Astrocyte of the hippocampus (primary cell): ENCODE measurements at regions not wholly inside any gene's neighbourhood (a gene's known extent, or its start where the extent isn't known, plus 50 kb on each side); places are given as distances from the start of the nearest gene placed in this dataset.
"Not testable (repeated sequence)": the region's sequence is repeated elsewhere in the genome, so short reads cannot be mapped to it uniquely, and the experiment has no call there.

ENCODE experiments used
- DNase-seq: peaks from one replicate; pipeline ENCODE4 v3.0.0; 2011; ENCODE audit warnings: low read depth, low spot score

DNA sequence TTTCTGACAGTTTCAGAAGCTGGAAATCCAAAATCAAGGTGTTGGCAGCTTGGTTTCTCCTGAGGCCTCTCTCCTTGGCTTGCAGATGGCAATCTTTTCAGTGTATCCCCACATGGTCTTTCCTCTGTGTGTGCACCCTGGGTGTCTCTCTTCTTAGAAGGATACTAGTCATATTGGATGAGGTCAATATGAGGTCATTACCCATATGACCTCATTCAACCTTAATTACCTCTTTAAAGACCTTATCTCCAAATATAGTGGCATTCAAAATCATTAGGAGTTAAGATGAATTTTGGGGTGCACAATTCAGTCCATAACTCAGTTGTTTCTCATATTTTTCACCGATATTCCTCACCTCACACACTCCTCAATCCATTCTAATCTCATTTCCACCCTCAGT, 92.4 kb upstream of the TGM3 start:
- DNase-seq = no peak

DNA sequence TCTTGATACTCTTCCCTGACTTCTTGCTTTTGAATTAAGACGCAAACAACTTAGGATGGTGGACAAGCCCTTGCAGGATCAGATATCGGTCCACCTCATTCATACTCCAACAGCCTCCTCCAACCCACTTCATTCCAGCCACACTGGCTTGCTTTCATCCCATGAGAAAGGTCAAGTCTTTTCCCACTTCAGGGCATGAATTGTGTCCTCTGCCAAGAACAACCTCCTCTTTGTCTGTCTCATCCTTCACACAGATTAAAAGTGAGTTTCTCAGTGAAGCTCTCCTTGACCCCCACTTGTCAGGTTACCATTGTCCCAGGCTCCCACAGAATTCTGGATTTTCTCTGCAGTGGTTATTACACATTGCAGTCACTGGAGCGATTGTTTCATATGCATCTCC, 91.8 kb upstream of the TGM3 start:
- no peak for DNase-seq

DNA sequence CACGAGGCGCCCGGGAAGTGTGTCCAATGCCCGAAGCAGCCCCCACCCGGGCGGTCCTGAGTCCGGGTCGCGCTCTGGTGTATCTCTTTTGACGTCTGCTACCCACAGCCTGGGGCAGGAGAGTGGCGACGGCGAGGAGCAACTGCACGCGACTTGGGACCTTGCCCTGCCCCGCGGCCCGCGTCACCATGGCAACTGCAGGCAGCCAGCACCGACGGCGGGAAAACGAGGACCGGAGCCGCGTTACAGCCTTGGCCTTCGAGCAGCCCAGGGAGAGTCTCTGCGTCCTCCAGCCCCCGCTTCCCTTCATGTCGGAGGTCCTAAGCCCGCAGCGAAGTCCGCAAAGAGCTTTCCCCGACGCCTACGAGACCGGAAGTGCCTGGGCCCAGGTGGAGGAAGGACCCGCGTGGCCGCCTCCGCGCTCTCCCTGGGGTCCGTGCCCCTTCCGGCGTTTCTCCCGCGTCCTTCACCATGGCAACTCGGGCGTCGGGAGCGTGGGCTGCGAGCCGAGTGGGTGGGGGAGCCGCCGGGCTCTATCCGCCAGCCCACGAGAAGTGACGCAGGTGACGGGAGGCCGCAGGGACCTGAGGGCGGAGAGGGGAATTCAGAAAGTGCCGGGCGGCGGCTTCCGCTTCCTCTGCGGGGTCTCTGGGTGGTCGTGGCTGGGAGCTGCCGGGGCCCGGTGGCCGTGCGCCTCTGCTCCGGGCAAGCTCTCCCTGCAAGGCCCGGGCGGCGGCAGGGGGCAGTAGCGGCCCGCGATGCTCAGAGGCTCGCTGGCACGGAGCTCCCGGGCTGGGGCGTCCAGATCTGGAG, 88.6 kb upstream of the TGM3 start:
- peak; percentile 88 for DNase-seq

DNA sequence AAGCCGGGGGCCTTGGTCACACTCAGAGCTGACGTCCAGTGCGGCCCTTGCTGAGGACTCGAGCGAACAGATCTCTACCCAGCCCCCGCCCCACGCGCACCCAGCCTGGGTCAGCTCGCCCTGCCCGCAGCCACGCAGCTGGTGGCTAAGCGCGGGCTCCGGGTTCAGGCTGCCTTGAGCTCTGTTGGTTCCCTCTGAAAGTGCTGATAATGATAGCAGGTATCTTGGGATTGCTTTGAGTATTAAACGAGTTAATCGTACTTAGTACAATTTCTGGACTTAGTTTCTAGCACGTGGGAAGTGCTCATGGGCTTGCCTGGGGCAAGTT, 88.1 kb upstream of the TGM3 start:
- no peak for DNase-seq

DNA sequence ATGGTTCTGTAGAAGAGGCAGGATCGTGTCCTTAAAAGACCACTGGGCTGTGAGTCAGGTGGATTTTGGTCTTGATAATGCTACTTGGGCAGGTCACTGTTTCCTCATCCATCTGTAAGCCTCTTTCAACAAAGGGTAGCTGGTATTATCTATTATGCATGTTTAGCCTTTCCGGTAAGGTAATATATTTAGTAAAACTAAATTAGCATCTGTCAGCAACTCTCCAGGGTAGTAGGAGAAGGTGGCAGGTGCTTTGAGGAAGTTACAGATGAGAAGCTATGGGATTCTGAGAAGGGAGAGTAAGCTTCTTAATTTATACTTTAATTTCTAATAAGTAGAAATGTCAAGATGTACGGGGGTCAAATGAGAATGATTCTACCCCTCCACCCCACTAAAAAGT, 86.9 kb upstream of the TGM3 start:
- no peak for DNase-seq

DNA sequence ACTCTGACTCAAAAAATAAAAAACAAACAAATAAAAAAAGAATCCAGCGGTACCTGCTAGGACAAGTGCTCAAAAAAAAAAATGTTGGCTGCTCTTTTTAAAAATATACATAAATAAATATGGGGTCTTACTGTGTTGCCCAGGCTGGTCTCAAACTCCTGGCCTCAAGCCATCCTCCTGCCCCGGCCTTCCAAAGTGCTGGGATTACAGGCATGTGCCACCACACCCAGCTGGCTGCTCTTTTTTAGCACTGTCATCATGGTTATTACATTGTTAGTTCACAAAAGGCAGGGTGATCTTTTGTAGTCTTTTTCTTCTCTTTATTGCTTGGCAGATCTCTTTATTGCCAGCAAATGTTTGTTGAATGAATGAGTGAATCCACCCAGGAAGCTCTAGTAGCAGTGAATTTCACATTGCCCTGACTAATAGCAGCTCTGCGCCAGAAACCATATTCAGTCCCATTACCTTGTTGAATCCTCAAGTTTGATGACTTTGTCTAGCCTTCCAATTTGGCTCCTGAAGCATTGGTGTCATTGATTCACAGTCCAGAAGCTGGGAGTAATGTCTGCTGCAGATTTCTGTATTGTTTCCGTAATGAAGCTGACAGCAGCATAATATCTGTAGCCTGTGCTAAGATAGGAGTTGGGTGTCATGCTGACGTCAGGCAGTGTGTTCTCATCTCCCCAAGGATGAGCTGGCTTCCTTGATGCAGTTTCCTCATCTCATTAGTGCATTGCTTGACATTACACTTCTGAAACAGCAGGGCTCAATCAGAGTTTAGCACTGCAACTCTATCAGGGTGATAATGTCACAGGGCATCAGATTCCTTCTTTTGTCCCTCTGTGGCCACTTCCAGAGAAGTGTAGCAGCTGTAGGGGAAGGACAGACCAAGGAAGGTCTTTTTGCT, 84.9 kb upstream of the TGM3 start:
- no peak for DNase-seq

DNA sequence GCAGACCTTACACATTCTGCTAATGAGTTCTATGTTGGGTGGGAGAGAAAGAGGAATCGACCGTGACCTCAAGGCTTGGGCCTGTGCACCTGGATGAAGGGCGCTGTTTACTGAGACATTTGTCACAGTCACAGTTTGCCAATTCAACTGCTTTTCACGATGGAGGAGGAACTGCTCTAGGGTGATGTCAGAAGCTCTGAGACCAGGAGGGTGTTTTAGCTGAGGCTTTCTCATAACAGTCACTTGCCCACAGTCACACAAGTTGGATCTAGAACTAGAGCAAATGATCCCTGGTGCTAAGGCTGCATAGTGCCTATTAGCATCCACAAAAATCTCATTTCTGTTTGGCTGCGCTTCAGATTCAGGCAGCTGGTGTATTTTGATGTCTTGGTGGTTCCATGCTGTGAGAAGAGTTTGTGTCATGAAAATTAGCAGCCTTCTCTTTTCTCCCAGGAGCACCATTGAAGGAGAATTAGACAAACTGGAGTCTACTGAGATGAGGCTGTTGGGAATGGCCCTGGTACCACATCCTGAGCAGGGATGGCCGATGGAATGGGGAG, 83.3 kb upstream of the TGM3 start:
- DNase-seq = no peak

DNA sequence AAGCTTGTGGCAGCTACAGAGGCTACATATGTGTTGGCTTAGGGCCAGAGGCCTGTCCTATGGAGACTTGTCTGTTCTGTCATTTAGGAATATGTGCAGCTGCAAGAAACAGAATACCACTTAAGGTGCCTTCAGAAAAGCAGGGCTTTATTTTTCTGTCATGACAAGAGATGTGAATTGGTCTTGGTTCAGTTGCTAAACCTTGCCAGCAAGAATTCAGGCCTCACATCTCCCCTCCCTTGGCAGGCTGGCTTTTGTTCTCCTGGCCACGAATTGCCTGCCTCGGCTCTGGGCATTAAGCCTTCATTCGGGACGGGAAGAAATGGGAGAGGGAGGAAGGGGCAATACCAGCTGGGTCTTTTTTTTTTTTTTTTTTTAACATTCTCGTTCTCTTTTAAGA, 82.4 kb upstream of the TGM3 start:
- no peak for DNase-seq

DNA sequence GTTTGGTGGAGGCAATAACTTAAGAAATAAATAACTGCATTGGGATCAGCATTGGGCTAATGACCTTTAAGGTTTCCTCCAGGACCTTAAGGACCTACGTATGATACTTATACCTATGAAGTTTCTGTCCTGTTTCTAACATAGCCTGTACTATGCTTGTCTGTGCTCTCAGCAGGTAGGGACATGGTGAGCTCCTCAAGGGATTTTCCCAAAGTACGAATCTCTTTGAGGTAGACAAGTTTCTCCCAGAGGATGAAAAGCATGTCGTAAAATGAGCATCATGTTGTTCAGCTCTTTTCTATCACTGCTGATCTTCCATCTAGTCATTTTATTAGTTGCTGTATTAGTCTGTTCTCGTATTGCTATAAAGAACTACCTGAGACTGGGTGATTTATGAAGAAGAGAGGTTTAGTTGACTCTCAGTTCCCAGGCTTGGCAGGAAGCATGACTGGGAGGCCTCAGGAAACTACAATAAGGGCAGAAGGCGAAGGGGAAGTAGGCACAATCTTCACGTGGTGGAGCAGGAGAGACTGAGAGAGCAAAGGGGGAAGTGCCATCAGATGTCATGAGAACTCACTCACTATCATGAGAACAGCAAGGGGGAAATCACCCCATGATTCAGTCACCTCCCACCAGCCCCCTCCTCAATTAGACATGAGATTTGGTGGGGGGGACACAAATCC, 77.8 kb upstream of the TGM3 start:
- no peak for DNase-seq

DNA sequence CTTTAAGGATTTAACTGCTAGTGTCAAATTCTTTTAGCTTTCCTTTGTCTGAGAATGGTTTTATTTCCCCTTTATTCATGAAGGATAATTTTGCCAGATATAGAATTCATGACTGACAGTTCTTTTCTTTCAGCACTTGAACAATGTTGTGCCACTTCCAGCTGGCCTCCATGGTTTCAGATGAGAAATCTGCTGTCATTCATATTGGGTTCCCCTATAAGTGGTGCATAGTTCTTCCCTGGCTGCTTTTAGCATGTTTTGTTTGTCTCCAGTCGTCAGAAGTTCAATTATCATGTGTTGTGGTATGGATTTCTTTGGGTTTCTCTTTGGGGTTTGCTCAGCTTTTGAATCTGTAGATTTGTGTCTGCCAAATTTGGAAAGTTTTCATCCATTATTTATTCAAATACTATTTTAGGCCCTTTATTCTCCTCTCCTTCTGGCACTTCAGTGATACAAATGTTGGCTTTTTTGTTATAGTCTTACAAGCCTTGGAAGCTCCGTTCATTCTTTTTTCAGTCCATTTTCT, 76.3 kb upstream of the TGM3 start:
- no peak for DNase-seq

DNA sequence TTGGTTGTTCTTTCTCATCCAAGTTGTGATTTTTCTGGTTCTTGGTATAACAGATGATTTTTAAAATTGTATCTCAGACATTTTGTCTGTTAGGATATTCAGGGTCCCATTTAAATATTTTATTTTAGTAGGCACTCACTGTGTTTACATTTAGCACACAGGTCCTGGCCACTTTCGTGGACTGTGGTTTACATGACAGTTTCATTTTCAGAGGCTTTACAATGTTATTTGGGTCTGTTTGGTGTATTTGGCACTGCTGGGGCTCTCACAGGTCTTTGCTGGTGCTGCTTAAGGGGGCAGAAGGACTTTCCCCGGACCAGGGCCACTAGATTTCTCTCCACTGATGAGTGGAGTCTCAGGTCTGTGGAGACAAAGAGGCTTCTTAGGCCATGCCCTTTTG, 75.5 kb upstream of the TGM3 start:
- DNase-seq = no peak

DNA sequence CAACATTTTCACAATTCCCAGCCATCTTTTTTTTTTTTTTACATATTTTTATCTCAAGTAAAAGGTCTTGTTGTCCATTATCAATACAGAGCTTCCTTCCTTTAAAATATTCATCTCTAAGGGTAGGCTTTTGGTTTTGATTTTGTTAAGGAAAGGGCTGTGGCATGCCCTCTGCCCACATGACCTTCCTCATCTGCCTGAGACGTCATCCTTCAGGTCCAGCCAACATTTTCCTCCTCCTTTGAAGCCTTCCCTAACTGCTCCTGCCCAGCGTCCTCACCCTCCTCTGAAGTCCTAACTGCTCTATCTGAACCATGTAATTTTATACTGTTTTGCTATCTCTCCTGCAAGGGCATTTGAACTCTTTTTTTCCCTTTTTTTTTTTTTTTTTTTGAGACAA, 73.9 kb upstream of the TGM3 start:
- no peak for DNase-seq

DNA sequence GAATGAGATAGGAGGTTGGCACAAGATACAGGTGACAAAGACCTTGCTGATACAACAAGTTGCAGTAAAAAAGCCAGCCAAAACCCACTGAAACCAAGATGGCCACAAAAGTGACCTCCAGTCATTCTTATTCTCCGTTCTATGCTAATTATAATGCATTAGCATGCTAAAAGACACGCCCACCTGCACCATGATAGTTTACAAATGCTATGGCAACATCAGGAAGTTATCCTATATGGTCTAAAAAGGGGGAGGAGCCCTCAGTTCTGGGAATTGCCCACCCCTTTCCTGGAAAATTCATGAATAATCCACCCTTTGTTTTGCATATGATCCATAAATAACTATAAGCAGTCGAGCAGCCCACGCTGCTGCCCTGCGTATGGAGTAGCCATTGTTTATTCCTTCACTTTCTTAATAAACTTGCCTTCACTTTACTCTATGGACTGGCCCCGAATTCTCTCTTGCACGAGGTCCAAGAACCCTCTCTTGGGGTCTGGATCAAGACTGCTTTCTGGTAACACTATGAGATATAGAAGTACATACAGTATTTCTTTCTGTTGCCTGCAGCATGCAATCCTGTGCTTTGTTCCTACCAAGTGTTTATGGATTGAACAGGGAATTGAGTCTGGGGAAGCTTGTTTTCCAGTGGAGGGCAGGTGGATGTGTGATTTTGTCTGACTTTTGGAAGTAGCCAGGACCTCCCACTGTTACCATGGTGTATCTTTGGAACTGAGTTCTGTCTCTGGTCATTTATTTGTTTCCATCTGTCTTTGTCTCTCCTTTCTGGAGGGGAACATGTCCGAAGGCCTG, 72.0 kb upstream of the TGM3 start:
- no peak for DNase-seq

DNA sequence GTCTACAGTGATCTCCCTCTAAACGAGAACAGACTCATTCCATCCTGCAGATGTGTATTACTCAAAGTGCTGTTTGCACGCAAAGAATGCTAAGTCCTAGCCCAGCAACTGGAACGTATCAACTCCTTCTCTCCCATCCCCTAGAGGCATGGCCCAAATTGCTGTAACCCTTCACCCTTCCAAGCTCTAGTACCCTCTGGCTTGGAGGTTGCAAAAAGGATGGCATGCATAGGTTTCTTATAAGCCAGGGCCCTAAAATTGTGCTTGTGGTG, 71.5 kb upstream of the TGM3 start:
- no peak for DNase-seq

DNA sequence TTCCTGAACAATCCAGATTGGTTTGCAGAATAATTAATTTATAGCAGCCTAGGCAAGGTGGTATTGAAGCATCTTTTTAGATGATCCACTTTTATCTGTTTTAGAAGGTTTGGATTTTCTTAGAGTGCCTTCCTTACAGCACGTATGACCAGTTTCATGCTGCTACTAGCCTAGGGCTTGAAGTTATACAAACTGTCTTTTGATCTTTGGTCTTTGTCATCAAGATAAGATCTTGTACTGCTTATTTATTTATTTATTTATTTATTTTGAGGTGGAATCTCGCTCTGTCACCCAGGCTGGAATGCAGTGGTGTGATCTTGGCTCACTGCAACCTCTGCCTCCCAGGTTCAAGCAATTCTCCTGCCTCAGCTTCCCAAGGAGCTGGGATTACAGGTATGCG, 68.5 kb upstream of the TGM3 start:
- DNase-seq = not testable (repeated sequence)

DNA sequence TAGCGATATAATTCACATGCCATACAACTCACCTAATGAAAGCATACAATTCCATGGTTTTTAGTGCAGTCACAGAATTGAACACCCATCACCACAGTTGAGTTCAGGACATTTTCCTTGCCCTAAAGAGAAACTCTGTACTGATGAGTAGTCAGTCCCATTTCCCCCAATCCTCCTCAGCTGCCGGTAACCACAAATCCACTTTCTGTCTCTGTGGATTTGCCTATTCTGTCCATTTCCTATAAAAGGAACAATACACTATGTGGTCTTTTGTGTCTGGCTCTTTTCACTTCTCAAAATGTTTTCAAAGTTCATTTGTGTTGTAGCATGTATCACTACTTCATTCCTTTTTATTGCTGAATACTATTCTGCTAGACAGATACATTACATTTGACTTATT, 67.9 kb upstream of the TGM3 start:
- no peak for DNase-seq

DNA sequence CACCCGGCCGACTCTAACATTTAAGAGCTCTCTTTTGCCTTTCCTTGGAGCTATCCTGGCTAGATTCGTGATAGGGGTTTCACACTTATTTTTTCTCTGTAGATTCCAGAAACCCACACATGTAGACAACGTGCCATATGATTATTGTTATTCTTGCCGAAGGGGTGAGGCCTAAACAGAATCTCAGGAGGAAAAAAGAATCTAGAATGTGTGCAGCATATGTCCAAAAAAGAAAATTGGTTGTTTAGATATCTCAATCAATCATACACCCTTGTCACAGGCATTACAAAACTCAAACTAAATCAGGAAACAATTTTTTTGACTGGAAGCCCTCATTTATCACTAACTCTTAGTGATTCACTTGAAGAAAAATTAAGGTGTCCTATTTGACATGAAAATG, 66.9 kb upstream of the TGM3 start:
- no peak for DNase-seq

DNA sequence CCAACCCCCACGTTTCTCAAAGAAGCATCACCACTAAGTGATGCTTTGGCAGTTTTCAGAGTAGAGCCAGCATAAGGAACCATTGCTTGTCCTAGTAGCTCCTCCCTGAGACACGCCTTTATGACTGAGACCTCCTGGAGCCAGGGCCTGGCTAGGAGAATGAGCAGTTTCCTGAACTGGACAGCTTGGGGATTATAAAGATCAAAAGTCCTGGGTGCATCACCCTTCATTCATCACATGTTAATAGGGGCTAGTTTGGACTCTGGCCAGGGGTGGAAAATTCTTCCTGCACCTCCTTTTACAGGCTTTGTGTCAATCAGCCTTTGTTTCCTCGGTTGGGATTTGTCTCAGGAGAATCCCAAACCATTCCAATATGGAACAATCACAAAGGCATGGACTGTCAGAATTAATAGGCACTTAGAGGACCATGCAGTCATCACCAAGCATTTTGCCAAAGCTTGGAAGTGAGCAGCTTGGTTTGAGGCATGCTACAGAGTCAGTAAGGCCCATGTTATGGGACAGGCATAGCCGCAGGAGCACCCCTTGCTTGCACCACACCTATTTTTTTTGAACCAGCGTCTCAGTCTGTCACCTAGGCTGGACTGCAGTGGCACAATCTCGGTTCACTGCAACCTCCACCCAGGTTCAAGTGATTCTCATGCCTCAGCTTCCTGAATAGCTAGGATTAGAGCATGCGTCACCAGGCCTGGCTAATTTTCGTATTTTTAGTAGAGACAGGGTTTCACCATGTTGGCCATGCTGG, 64.9 kb upstream of the TGM3 start:
- no peak for DNase-seq

DNA sequence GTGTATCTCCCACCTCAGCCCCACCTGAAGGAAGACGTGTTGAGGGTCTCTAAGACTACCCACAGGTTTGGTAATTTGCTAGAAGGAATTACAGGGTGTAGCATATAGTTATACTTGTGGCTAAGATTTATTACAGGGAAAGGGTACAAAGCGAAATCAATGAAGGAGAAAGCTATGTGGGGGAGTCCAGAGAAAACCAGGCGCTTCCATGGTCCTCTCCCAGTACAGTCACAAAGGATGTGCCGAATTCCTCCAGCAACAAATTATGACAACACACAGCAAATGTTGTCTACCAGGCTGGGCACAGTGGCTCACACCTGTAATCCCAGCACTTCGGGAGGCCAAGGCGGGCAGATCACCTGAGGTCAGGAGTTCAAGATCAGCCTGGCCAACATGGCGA, 64.1 kb upstream of the TGM3 start:
- no peak for DNase-seq

DNA sequence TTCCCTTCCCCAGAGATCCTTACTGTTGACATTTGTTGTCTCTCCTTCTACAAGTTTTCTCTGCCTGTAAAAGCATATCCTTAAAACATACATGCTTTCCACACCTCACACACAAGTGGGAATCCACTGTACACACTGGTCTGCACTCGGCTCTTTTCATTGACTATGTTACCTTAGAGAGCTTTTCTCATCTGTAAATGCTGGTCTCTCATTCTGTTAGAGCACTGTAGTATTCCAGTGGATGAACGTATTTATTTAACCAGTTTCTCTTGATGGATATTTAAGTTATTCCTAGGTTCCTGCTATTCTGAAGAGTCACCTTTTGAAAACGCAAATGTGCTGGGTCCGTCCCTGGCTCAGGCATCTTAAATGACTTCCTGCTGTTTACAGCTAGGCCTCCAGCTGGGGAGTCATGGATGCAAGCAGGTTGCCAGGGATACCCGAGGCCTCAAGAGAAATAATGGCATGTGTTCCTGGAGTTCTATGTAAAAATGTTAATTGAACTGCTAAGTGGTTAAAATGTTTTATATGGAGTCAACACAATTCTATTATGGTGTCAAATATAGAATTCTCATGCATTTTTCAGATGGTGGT, 61.1 kb upstream of the TGM3 start:
- peak; percentile 26 for DNase-seq
